GM12891 (cell line): ENCODE measurements at regions not wholly inside any gene's neighbourhood (a gene's known extent, or its start where the extent isn't known, plus 50 kb on each side); places are given as distances from the start of the nearest gene placed in this dataset.

Source experiments
- PAX5 ChIP-seq: IDR thresholded peaks from 2 replicates; pipeline ENCODE4 v1.6.1; 2011; ENCODE audit warnings: low read length, moderate library complexity, mild to moderate bottlenecking; ENCODE audit not compliant: insufficient read depth, severe bottlenecking
- POLR2A ChIP-seq: IDR thresholded peaks from 2 replicates; pipeline ENCODE4 v1.6.1; 2011; ENCODE audit warnings: low read depth, low read length, control low read depth
- POLR2AphosphoS5 ChIP-seq: IDR thresholded peaks from 2 replicates; pipeline ENCODE4 v1.6.1; 2011; ENCODE audit warnings: low read depth, low read length, control low read depth
- SPI1 ChIP-seq: IDR thresholded peaks from 2 replicates; pipeline ENCODE4 v1.6.1; 2011; ENCODE audit warnings: low read depth, low read length, control low read depth
- TAF1 ChIP-seq: IDR thresholded peaks from 2 replicates; pipeline ENCODE4 v1.6.1; 2011; ENCODE audit warnings: low read depth, low read length, control low read depth

- TF ChIP-seq POLR2AphosphoS5 (no peak), POLR2A (no peak), SPI1 (no peak), TAF1 (no peak), PAX5 (no peak)
Observed at GRCh38 chr2:146615778-146616177, 1229.1 kb upstream of the ACVR2A start.
